ENCODE measurements at regions not wholly inside any gene's neighbourhood (a gene's known extent, or its start where the extent isn't known, plus 50 kb on each side); places are given as distances from the start of the nearest gene placed in this dataset.

DNA sequence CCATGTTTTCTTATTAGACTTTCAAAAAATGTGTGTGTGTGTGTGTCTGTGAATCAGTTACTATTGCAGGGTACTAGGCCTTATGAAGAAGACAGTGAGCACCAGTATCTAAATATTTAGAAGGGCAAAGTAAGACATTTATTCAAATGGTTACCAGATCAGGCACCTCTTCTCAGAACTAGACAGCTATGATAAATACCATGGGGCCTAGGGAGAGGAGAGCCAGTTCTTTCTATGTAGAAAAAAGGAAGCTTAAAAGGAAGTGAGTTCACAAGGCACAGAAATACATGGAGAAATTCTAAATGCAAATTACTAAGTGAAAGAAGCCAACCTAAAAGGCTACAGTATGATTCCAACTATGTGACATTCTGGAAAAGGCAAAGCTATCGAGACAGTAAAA lies 261.3 kb downstream of the SOX11 start:
- TF ChIP-seq, protein P1, sequence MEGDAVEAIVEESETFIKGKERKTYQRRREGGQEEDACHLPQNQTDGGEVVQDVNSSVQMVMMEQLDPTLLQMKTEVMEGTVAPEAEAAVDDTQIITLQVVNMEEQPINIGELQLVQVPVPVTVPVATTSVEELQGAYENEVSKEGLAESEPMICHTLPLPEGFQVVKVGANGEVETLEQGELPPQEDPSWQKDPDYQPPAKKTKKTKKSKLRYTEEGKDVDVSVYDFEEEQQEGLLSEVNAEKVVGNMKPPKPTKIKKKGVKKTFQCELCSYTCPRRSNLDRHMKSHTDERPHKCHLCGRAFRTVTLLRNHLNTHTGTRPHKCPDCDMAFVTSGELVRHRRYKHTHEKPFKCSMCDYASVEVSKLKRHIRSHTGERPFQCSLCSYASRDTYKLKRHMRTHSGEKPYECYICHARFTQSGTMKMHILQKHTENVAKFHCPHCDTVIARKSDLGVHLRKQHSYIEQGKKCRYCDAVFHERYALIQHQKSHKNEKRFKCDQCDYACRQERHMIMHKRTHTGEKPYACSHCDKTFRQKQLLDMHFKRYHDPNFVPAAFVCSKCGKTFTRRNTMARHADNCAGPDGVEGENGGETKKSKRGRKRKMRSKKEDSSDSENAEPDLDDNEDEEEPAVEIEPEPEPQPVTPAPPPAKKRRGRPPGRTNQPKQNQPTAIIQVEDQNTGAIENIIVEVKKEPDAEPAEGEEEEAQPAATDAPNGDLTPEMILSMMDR (IDR thresholded peaks at IDR 0.05): no peak
- TF ChIP-seq POLR2A (IDR thresholded peaks at IDR 0.05): no peak

Data from right lobe of liver (tissue), 4 donors.